Esophagus (tissue), 2 donors: ENCODE measurements at regions not wholly inside any gene's neighbourhood (a gene's known extent, or its start where the extent isn't known, plus 50 kb on each side); places are given as distances from the start of the nearest gene placed in this dataset.
A peak's percentile ranks its signal among the peaks of the same experiment; 100 is the strongest.

ENCODE experiments used
- H3K27ac ChIP-seq, 2 donors: one replicate each; pipeline ENCODE4 v1.5.1; 2013; ENCODE audit warnings: low read depth in 2 of 2, mild to moderate bottlenecking in 2 of 2, inconsistent platforms in 1 of 2, low read length in 1 of 2, moderate library complexity in 1 of 2
- H3K27me3 ChIP-seq, 2 donors: one replicate each; pipeline ENCODE4 v1.6.1; 2013; ENCODE audit warnings: low read length in 2 of 2, control low read depth in 1 of 2, mild to moderate bottlenecking in 1 of 2; ENCODE audit not compliant: insufficient read depth in 2 of 2, control insufficient read depth in 1 of 2
- H3K36me3 ChIP-seq, 2 donors: one replicate each; pipeline ENCODE4 v1.6.1; 2013; ENCODE audit warnings: low read length in 1 of 2; ENCODE audit not compliant: control insufficient read depth in 2 of 2, insufficient read depth in 2 of 2
- H3K4me1 ChIP-seq, 2 donors: one replicate each; pipeline ENCODE4 v1.6.1; 2013; ENCODE audit warnings: low read length in 1 of 2; ENCODE audit not compliant: control insufficient read depth in 2 of 2, insufficient read depth in 2 of 2
- H3K4me3 ChIP-seq, 2 donors: one replicate each; pipeline ENCODE4 v1.5.1; 2013; ENCODE audit warnings: low read length in 2 of 2, mild to moderate bottlenecking in 2 of 2, low read depth in 1 of 2, moderate library complexity in 1 of 2
- H3K9me3 ChIP-seq, 2 donors: one replicate each; pipeline ENCODE4 v1.6.1; 2013; ENCODE audit warnings: mild to moderate bottlenecking in 2 of 2, low read depth in 1 of 2, low read length in 1 of 2, moderate library complexity in 1 of 2; ENCODE audit not compliant: control insufficient read depth in 2 of 2, insufficient read depth in 1 of 2
- whole genome bisulfite sequencing, 2 donors: extraction: QIAGEN DNeasy Blood & Tissue Kit; methylation state at CpG; one replicate each; pipeline ENCODE4 v1.1.7; 2013; 5-methylcytosine and 5-hydroxymethylcytosine counted together
- donor health status: healthy with polysubstance abuse.
- donor health status: Bipolar disorder and iron deficiency.

GRCh38 chr3:188041895-188042294 is 112.1 kb upstream of the LPP start:
- 93 to 99% methylated on average over 5 of the region's 5 CpGs for WGBS, 2 donors
- Histone ChIP-seq H3K4me3 (no peak overlapping the region), H3K36me3 (no peaks in the 10 kb centered on the region), H3K9me3 (peaks cover 0 to 4% of the 10 kb centered on the region in 2 donors), H3K27ac (no peak overlapping the region), H3K4me1 (peaks cover 0 to 6% of the 10 kb centered on the region in 2 donors), H3K27me3 (no peaks in the 10 kb centered on the region)

GRCh38 chr3:188042466-188042865 is 111.5 kb upstream of the LPP start:
- Histone ChIP-seq H3K36me3 (no peaks in the 10 kb centered on the region), H3K9me3 (peaks cover 0 to 4% of the 10 kb centered on the region in 2 donors), H3K27ac (no peak overlapping the region), H3K4me1 (peaks cover 0 to 6% of the 10 kb centered on the region in 2 donors), H3K27me3 (no peaks in the 10 kb centered on the region), H3K4me3 (no peak overlapping the region)
- 91 to 93% methylated on average over 6 of the region's 6 CpGs for WGBS, 2 donors

GRCh38 chr3:188043891-188044290 is 110.1 kb upstream of the LPP start:
- Histone ChIP-seq H3K36me3 (no peaks in the 10 kb centered on the region), H3K27ac (no peak overlapping the region), H3K4me3 (no peak overlapping the region), H3K27me3 (no peaks in the 10 kb centered on the region), H3K4me1 (no peaks in the 10 kb centered on the region), H3K9me3 (peaks cover 0 to 4% of the 10 kb centered on the region in 2 donors)
- 47 to 69% methylated on average over 2 of the region's 2 CpGs for WGBS, 2 donors

GRCh38 chr3:188046561-188047211 is 107.3 kb upstream of the LPP start:
- Histone ChIP-seq H3K36me3 (no peaks in the 10 kb centered on the region), H3K4me1 (no peaks in the 10 kb centered on the region), H3K9me3 (peaks cover 0 to 4% of the 10 kb centered on the region in 2 donors), H3K4me3 (no peak overlapping the region), H3K27ac (no peak overlapping the region), H3K27me3 (no peaks in the 10 kb centered on the region)
- WGBS, 2 donors = 92 to 97% methylated on average over 2 of the region's 2 CpGs

GRCh38 chr3:188047536-188047935 is 106.4 kb upstream of the LPP start:
- H3K27me3 ChIP-seq = no peaks in the 10 kb centered on the region
- H3K9me3 ChIP-seq = peaks cover 0 to 4% of the 10 kb centered on the region in 2 donors
- peaks cover 0 to 5% of the 10 kb centered on the region in 2 donors for H3K4me1 ChIP-seq
- H3K4me3 ChIP-seq = no peak overlapping the region
- 66 to 72% methylated on average over 1 of the region's 1 CpG for WGBS, 2 donors
- H3K36me3 ChIP-seq = no peaks in the 10 kb centered on the region
- H3K27ac ChIP-seq = no peak overlapping the region

GRCh38 chr3:188049606-188050530 is 104.1 kb upstream of the LPP start:
- Histone ChIP-seq H3K36me3 (no peaks in the 10 kb centered on the region), H3K27me3 (no peaks in the 10 kb centered on the region), H3K4me3 (no peak overlapping the region), H3K9me3 (peaks cover 0 to 4% of the 10 kb centered on the region in 2 donors), H3K4me1 (peaks cover 0 to 8% of the 10 kb centered on the region in 2 donors), H3K27ac (no peak overlapping the region)
- 65 to 70% methylated on average over 10 of the region's 10 CpGs for WGBS, 2 donors

GRCh38 chr3:188051801-188052168 is 102.2 kb upstream of the LPP start:
- WGBS, 2 donors = 69 to 78% methylated on average over 8 of the region's 8 CpGs
- Histone ChIP-seq H3K36me3 (no peaks in the 10 kb centered on the region), H3K9me3 (no peaks in the 10 kb centered on the region), H3K4me1 (peaks cover 0 to 8% of the 10 kb centered on the region in 2 donors), H3K4me3 (no peak overlapping the region), H3K27ac (peak overlapping the region; percentile 62 to 76), H3K27me3 (no peaks in the 10 kb centered on the region)

- H3K36me3 ChIP-seq = no peaks in the 10 kb centered on the region
- H3K9me3 ChIP-seq = no peaks in the 10 kb centered on the region
- 43 to 55% methylated on average over 17 of the region's 17 CpGs for WGBS, 2 donors
- no peak overlapping the region for H3K4me3 ChIP-seq
- no peaks in the 10 kb centered on the region for H3K27me3 ChIP-seq
- peak overlapping the region; percentile 62 to 78 for H3K27ac ChIP-seq
- H3K4me1 ChIP-seq = peaks cover 0 to 8% of the 10 kb centered on the region in 2 donors
Measured at GRCh38 chr3:188052169-188053035, 101.6 kb upstream of the LPP start.

- no peaks in the 10 kb centered on the region for H3K9me3 ChIP-seq
- H3K27me3 ChIP-seq = no peaks in the 10 kb centered on the region
- H3K4me3 ChIP-seq = no peak overlapping the region
- H3K27ac ChIP-seq = peak overlapping the region; percentile 18 to 52
- 49 to 65% methylated on average over 1 of the region's 1 CpG for WGBS, 2 donors
- no peaks in the 10 kb centered on the region for H3K36me3 ChIP-seq
- H3K4me1 ChIP-seq = peaks cover 0 to 8% of the 10 kb centered on the region in 2 donors
Measured at GRCh38 chr3:188053036-188053340, 101.0 kb upstream of the LPP start.
